EL (cell line): ENCODE measurements at regions not wholly inside any gene's neighbourhood (a gene's known extent, or its start where the extent isn't known, plus 50 kb on each side); places are given as distances from the start of the nearest gene placed in this dataset.

Source experiments
- DNase-seq: peaks from one replicate; pipeline ENCODE4 v3.0.0-alpha.2; 2016

GRCh38 chr5:82839881-82840280 lies 237.3 kb downstream of the TMEM167A start:
- DNase-seq: no peak

- DNase-seq: no peak
Observed at GRCh38 chr5:82835488-82835887, 241.7 kb downstream of the TMEM167A start.

- DNase-seq: no peak
Observed at GRCh38 chr5:82834151-82834550, 243.0 kb downstream of the TMEM167A start.

- DNase-seq: no peak
Observed at GRCh38 chr5:82833277-82833676, 243.9 kb downstream of the TMEM167A start.

- DNase-seq: no peak
Observed at GRCh38 chr5:82832445-82832844, 244.7 kb downstream of the TMEM167A start.

- no peak for DNase-seq
Observed at GRCh38 chr5:82828211-82828610, 249.0 kb downstream of the TMEM167A start.

GRCh38 chr5:82827651-82828050 lies 249.5 kb downstream of the TMEM167A start:
- no peak for DNase-seq

- no peak for DNase-seq
Observed at GRCh38 chr5:82822634-82822927, 254.6 kb downstream of the TMEM167A start.

- no peak for DNase-seq
Observed at GRCh38 chr5:82821846-82822633, 255.2 kb downstream of the TMEM167A start.

- DNase-seq: no peak
Observed at GRCh38 chr5:82820961-82821845, 256.0 kb downstream of the TMEM167A start.

GRCh38 chr5:82820188-82820587 lies 257.0 kb downstream of the TMEM167A start:
- DNase-seq: no peak

- no peak for DNase-seq
Observed at GRCh38 chr5:82817897-82818676, 259.1 kb downstream of the TMEM167A start.

- no peak for DNase-seq
Observed at GRCh38 chr5:82816926-82817325, 260.3 kb downstream of the TMEM167A start.

- no peak for DNase-seq
Observed at GRCh38 chr5:82815871-82816270, 261.3 kb downstream of the TMEM167A start.

GRCh38 chr5:82813861-82814260 lies 263.3 kb downstream of the TMEM167A start:
- no peak for DNase-seq

GRCh38 chr5:82812575-82812974 lies 264.6 kb downstream of the TMEM167A start:
- DNase-seq: no peak

- DNase-seq: no peak
Observed at GRCh38 chr5:82811490-82811889, 265.7 kb downstream of the TMEM167A start.

GRCh38 chr5:82809420-82810143 lies 267.6 kb downstream of the TMEM167A start:
- no peak for DNase-seq

GRCh38 chr5:82808960-82809359 lies 268.2 kb downstream of the TMEM167A start:
- DNase-seq: no peak

GRCh38 chr5:82807021-82807420 lies 270.2 kb downstream of the TMEM167A start:
- DNase-seq: no peak

- no peak for DNase-seq
Observed at GRCh38 chr5:82806513-82806912, 270.7 kb downstream of the TMEM167A start.

GRCh38 chr5:82804155-82804690 lies 273.0 kb downstream of the TMEM167A start:
- DNase-seq: no peak
